ENCODE measurements at regions not wholly inside any gene's neighbourhood (a gene's known extent, or its start where the extent isn't known, plus 50 kb on each side); places are given as distances from the start of the nearest gene placed in this dataset.

DNA sequence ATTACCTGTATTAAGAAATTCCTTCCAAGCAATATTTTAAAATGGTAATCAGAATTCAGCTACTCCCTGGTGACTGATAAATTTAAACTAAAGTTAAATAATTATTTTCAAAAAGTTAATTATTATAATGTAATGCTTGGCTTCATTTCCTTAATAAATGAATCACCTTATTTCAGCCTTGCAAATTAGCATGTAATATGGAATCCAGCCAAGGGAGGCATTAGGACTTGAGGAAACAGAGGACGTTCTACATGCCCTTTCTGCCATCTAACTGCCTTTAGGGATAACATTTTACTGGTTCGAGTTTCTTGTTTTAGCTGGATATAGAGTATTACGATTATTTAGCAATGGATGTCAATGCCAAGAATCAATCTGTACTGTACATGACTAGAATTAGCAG is 636.3 kb downstream of the TSN start:
- no peak overlapping the region for H3K27ac Mint-ChIP-seq
- H3K36me3 Mint-ChIP-seq = no peaks in the 10 kb centered on the region
- H3K4me1 Mint-ChIP-seq = no peaks in the 10 kb centered on the region
- H3K4me3 Mint-ChIP-seq = no peak overlapping the region
- no peaks in the 10 kb centered on the region for H3K27me3 Mint-ChIP-seq
- no peak for DNase-seq
- CTCF ChIA-PET = no interaction called here
- H3K9me3 Mint-ChIP-seq = peaks cover 14% of the 10 kb centered on the region

DNA sequence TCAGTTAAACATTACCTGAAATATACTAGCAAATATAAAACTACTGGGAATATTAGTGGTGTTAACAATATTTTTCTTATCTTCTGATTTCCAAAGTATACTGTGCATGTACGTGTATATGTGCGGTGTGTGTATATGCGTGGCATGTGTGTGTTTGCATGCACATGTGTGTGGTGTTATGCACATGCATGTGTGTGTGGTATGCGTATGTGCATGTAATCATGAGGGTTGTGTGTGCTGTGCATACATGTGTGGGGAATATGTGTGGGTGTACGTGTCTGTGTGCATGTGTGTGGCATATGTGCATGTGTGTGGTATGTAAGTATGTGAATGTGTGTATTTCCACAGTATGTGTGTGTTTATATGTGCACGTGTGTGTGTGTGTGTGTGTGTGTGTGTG is 640.2 kb downstream of the TSN start:
- CTCF ChIA-PET = no interaction called here
- Mint-ChIP-seq H3K9me3 (peaks cover 4% of the 10 kb centered on the region), H3K27me3 (no peaks in the 10 kb centered on the region), H3K27ac (no peak overlapping the region), H3K36me3 (no peaks in the 10 kb centered on the region), H3K4me3 (no peak overlapping the region), H3K4me1 (no peaks in the 10 kb centered on the region)
- DNase-seq = no peak

DNA sequence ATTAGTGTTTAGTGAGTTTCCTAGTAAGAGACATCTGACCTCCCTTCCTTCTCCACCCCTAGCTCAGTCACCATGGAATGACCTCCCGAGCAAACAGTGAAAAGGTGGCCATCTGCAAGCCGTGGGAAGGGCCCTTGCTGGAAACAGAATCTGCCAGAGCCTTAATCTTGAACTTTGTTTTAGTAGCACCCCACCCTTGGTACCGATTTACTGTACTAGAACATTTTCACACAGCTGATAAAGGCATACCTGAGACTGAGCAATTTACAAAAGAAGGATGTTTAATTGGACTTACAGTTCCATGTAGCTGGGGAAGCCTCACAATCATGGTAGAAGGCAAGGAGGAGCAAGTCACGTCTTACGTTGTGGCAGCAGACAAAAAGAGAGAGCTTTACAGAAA is 655.8 kb downstream of the TSN start:
- H3K27me3 Mint-ChIP-seq = no peaks in the 10 kb centered on the region
- no peak overlapping the region for H3K4me3 Mint-ChIP-seq
- H3K9me3 Mint-ChIP-seq = peaks cover 5% of the 10 kb centered on the region
- CTCF ChIA-PET = no interaction called here
- no peaks in the 10 kb centered on the region for H3K4me1 Mint-ChIP-seq
- no peaks in the 10 kb centered on the region for H3K36me3 Mint-ChIP-seq
- no peak for DNase-seq
- H3K27ac Mint-ChIP-seq = no peak overlapping the region

DNA sequence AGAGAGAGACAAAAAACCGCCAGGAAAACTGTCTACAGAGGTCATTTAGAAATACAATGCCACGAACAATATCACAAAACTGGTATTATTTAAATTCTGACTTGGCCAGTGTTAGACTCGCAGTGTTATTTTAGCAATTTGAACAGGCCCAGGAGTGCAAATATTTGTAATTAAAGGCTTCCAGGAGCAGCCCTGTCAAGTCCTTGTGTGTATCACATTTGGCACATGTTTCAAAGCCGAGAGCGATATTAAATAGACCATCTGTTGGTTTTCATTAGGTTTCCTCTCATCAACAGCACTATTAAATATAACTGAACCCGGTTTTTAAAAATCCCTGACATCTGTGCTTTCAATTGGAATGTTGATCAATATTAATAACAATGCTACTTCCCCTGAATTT is 656.9 kb downstream of the TSN start:
- DNase-seq = no peak

DNA sequence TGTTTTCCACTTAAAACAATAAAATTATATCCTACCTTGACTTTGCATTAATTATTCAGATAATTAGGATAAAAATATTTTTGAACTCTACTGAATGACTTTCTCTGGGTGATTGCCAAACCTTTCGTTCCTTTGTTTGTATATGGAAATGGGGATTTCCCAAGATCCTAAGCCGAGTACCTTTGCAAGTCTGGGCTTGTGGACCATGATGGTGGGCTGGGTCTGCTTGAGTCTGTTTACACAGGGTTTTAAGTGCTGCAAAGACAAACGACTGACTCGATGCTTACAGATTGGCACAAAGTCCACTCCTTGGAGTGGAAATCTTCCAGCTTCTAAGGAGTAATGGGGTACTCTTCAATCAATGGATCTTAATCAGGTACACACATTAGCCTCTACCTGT is 659.5 kb downstream of the TSN start:
- H3K27me3 Mint-ChIP-seq = no peaks in the 10 kb centered on the region
- DNase-seq = no peak

More for the DNA sequence above, 656.9 kb downstream of the TSN start:
- Mint-ChIP-seq H3K9me3 (peaks cover 5% of the 10 kb centered on the region), H3K27me3 (no peaks in the 10 kb centered on the region), H3K4me1 (no peaks in the 10 kb centered on the region), H3K4me3 (no peak overlapping the region), H3K27ac (no peak overlapping the region), H3K36me3 (no peaks in the 10 kb centered on the region)
- CTCF ChIA-PET = no interaction called here

DNA sequence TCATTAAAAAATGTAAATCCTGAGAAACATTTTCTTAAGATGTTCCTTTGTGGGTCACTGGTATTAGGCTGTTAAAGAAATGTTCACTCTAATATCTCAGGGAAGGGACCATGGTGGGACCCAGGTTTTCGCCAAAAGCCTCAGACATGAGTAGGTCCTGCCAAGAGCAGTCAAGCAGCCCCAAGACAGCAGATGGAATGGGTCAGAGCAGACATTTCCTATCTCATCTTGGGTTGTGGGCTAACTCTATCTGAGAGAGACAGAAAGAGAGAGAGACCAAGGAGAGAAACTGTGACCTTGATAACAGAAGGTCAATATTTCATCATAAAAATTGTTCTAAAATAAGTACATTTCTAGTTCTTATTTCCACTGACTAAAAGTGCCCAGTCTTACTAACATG is 661.7 kb downstream of the TSN start:
- no peak for DNase-seq

More for the DNA sequence above, 659.5 kb downstream of the TSN start:
- CTCF ChIA-PET = no interaction called here
- H3K4me1 Mint-ChIP-seq = no peaks in the 10 kb centered on the region
- peaks cover 5% of the 10 kb centered on the region for H3K9me3 Mint-ChIP-seq
- H3K4me3 Mint-ChIP-seq = no peak overlapping the region
- no peaks in the 10 kb centered on the region for H3K36me3 Mint-ChIP-seq
- no peak overlapping the region for H3K27ac Mint-ChIP-seq

DNA sequence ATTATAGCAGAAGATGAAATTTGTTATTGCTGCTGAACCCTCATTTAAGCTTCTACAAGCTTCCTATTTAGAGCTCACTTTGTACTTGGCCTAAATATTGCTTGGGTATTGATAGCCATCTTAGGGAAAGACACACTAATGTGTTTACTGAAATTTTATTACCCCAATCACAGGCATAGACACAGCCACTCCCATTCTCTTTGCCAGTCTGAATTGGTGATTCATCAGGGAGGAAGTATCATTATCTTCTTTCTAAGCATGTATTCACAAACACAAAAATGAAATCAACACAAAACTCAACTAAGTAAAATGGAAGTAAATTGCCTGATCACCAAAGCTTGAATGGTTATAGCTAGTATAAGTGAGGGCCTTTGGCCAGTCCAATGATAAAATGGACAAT is 666.3 kb downstream of the TSN start:
- H3K36me3 Mint-ChIP-seq = no peaks in the 10 kb centered on the region
- no peak overlapping the region for H3K27ac Mint-ChIP-seq
- no peaks in the 10 kb centered on the region for H3K4me1 Mint-ChIP-seq
- no peak overlapping the region for H3K4me3 Mint-ChIP-seq
- DNase-seq = no peak
- no peaks in the 10 kb centered on the region for H3K9me3 Mint-ChIP-seq
- no peaks in the 10 kb centered on the region for H3K27me3 Mint-ChIP-seq
- CTCF ChIA-PET = no interaction called here

More for the DNA sequence above, 661.7 kb downstream of the TSN start:
- no peaks in the 10 kb centered on the region for H3K27me3 Mint-ChIP-seq
- CTCF ChIA-PET = no interaction called here
- H3K4me1 Mint-ChIP-seq = no peaks in the 10 kb centered on the region
- no peak overlapping the region for H3K4me3 Mint-ChIP-seq
- no peaks in the 10 kb centered on the region for H3K36me3 Mint-ChIP-seq
- no peaks in the 10 kb centered on the region for H3K9me3 Mint-ChIP-seq
- no peak overlapping the region for H3K27ac Mint-ChIP-seq

DNA sequence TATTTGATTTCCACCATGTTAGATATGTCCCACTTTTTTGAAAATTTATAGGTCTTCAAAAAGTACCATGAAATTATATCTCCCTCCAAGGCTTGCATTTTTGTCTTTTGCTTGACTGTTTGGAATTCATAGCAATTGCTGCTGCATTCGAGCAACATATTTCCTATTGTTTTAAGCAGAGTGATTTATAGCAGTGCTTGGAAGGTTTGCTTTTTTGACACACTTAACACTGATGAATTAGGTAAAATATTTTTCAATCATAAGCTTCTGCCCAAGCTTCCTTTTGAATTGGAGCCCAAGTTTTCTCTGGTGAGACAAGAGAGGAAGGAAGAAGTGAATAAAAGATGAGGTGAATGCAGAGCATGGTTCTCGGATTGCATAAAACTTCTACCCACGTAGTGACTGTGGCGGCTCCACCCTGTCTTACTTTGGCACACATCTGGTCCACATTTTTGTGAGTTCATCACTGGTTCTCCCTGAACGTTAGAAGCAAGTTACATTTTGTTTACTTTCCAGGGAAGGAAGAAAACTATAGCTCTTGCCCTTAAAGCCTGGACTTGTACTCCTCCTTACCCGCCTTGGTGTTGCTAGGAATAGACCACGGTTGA is 667.0 kb downstream of the TSN start:
- DNase-seq = no peak
- CTCF ChIA-PET = no interaction called here
- Mint-ChIP-seq H3K27ac (no peak overlapping the region), H3K9me3 (no peaks in the 10 kb centered on the region), H3K27me3 (no peaks in the 10 kb centered on the region), H3K36me3 (no peaks in the 10 kb centered on the region), H3K4me3 (no peak overlapping the region), H3K4me1 (no peaks in the 10 kb centered on the region)

DNA sequence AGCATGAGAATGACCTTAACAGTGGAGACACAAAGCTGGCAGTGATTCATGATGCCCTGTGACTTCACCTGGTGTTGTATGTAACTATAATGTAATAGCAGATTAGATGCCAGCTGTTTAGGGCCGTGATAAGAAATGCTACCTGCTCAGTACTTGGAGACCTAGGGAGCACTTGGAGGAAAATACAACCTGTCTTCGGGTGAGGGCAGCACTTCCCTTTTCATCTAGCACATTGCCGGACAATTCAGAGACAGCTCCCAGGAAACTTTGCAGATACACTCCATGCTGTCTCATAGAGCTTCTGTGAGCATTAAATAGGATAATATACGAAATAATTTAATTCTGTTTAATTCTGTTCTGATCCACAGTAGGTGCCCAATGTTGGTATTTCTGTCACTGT is 668.5 kb downstream of the TSN start:
- Mint-ChIP-seq H3K4me1 (no peaks in the 10 kb centered on the region), H3K9me3 (no peaks in the 10 kb centered on the region), H3K36me3 (no peaks in the 10 kb centered on the region), H3K27me3 (no peaks in the 10 kb centered on the region), H3K27ac (no peak overlapping the region), H3K4me3 (no peak overlapping the region)
- DNase-seq = no peak
- CTCF ChIA-PET = no interaction called here

DNA sequence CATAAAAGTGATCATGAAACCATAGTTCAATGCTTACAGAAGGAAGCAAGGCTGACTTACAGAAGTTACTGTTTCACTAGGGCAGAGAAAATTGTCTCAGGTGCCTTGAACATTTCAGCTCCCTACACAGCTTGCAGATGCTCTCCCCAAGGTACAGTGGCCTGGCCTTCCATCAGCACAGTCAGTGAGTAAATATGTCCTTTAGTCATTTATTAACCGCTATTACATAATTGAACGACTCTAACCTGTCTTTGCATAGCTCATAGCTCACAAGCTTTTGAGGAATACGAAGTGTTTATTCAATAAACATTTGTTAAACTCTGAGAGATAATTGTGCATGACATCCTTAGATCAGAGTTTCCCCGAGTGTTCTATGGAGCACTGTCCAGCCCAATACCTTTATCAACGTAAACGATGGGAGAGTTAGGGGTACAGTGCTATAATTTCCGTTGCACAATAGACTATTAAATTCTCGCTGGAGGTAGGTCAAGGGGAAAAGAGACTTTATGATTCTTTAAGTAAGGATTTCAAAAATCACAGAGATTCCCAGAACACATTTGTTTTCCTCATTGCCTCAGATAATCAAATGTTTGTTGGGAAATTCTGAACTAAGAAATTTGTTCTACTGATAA is 677.8 kb downstream of the TSN start:
- no peak overlapping the region for H3K4me3 Mint-ChIP-seq
- CTCF ChIA-PET = no interaction called here

DNA sequence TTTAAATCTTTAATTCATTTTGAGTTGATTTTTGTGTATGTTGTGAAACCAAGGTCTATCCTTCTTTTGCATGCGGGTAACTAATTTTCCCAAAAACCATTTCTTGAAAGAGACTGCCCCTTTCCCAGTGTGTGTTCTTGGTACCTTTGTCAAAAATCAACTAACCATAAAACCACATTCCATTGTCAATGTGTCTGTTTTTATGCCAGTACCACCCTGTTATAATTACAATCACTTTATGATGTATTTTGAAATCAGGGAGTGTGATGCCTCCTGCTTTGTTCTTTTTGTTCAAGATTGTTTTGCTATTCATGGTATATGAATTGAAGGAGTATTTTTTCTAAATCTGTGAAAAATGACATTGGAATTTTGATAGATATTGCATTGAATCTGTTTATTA is 689.6 kb downstream of the TSN start:
- CTCF ChIA-PET = no interaction called here
- no peak for DNase-seq
- no peak overlapping the region for H3K27ac Mint-ChIP-seq
- no peaks in the 10 kb centered on the region for H3K36me3 Mint-ChIP-seq
- no peaks in the 10 kb centered on the region for H3K27me3 Mint-ChIP-seq
- H3K9me3 Mint-ChIP-seq = no peaks in the 10 kb centered on the region
- no peak overlapping the region for H3K4me3 Mint-ChIP-seq
- H3K4me1 Mint-ChIP-seq = no peaks in the 10 kb centered on the region

More for the DNA sequence above, 677.8 kb downstream of the TSN start:
- no peaks in the 10 kb centered on the region for H3K36me3 Mint-ChIP-seq
- no peaks in the 10 kb centered on the region for H3K27me3 Mint-ChIP-seq
- no peak for DNase-seq
- H3K9me3 Mint-ChIP-seq = no peaks in the 10 kb centered on the region
- no peak overlapping the region for H3K27ac Mint-ChIP-seq
- no peaks in the 10 kb centered on the region for H3K4me1 Mint-ChIP-seq

DNA sequence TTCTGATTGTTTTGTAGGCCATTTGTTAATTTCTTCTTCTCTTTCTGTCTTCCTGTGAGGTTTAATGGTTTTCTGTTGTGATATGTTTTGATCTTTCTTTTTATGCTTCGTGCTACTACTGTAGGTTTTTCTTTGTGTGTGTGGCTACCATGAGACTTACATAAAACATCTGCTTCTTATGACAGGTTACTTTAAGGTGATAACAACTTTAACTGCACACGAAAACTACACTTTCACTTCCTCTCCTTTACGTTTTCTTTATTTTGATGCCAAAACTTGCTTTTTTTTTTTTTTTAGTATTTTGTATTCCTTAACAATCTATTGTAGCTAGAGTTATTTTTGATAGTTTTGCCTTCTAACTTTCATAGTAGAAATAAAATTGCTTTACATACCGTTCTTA is 691.3 kb downstream of the TSN start:
- Mint-ChIP-seq H3K27me3 (no peaks in the 10 kb centered on the region), H3K27ac (no peak overlapping the region), H3K4me1 (no peaks in the 10 kb centered on the region), H3K9me3 (no peaks in the 10 kb centered on the region), H3K36me3 (no peaks in the 10 kb centered on the region), H3K4me3 (no peak overlapping the region)
- no peak for DNase-seq
- CTCF ChIA-PET = interaction anchor here (0.6 kb wide), 1 partner anchor 173 kb away, joined by 3 read pairs; no protein-coding TSS in a partner anchor

DNA sequence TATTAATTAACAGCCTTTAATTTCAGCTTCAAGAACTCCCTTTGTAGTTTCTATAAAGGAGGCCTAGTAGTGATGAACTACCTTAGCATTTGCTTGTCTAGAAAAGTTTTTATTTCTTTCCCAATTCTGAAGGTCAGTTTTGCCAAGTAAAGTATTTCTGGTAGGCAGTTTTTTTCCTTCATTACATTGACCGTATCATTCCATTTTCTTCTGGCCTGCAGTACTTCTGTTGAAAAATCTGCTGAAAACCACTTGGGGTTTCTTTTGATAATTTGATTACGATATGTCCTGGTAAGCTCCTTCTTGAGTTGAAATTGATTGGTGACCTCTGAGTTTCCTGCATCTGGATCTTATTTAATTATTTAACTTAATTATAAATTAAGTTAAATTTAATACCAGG is 691.8 kb downstream of the TSN start:
- Mint-ChIP-seq H3K27ac (no peak overlapping the region), H3K27me3 (no peaks in the 10 kb centered on the region), H3K36me3 (no peaks in the 10 kb centered on the region), H3K4me1 (no peaks in the 10 kb centered on the region), H3K4me3 (no peak overlapping the region), H3K9me3 (no peaks in the 10 kb centered on the region)
- CTCF ChIA-PET = interaction anchor here (0.6 kb wide), 1 partner anchor 173 kb away, joined by 3 read pairs; no protein-coding TSS in a partner anchor
- DNase-seq = no peak

DNA sequence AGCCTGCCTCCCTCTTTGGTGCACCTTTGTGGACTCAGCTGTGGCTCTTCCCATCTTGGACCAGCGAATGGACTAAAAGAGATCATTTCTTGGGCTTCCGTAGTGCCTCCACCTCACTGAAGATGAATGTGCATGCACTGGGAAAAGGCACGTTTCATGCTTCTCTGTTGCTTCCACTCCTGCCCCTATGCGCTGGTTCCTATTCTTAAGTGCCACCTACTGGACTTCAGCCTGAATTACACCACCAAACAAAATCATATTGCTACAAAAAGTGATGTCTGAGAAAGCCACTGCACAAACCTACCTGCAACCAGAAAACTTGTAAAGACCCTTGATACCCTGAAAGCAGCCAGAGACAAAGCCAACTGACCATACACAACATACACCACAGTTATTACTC is 695.6 kb downstream of the TSN start:
- CTCF ChIA-PET = interaction anchor here (1.5 kb wide), 1 partner anchor 476 kb away, joined by 5 read pairs; no protein-coding TSS in a partner anchor
- Mint-ChIP-seq H3K27ac (no peak overlapping the region), H3K9me3 (peaks cover 1% of the 10 kb centered on the region), H3K27me3 (no peaks in the 10 kb centered on the region), H3K4me1 (no peaks in the 10 kb centered on the region), H3K36me3 (no peaks in the 10 kb centered on the region), H3K4me3 (no peak overlapping the region)
- no peak for DNase-seq

DNA sequence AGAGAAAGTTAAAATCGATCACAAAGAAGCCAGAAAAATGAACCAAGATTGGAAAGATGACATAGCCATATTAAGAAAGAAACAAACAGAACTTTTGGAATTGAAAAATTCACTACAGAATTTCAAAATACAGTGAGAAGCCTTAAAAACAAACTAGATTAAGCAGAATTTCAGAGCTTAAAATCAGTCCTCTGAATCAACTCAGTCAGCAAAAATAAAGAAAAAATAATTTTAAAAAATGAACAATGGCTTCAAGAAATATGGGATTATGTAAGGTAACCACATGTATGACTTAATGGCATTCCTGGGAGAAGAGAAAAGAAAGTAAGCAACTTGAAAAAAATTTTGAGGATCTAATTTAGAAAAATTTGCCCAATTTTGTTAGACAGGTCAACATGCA is 696.2 kb downstream of the TSN start:
- no peaks in the 10 kb centered on the region for H3K27me3 Mint-ChIP-seq
- peaks cover 1% of the 10 kb centered on the region for H3K9me3 Mint-ChIP-seq
- no peak overlapping the region for H3K4me3 Mint-ChIP-seq
- no peaks in the 10 kb centered on the region for H3K36me3 Mint-ChIP-seq
- CTCF ChIA-PET = interaction anchor here (0.6 kb wide), 1 partner anchor 482 kb away, joined by 3 read pairs; no protein-coding TSS in a partner anchor
- H3K27ac Mint-ChIP-seq = no peak overlapping the region
- DNase-seq = no peak
- no peaks in the 10 kb centered on the region for H3K4me1 Mint-ChIP-seq

All from activated naive CD4-positive, alpha-beta T cell treated with anti-CD3 and anti-CD28 coated beads, Interleukin-2, amount 10 ng/mL, durations not matched to agents 7 days and 5 days (primary cell).